HEK293 (cell line): ENCODE measurements at regions not wholly inside any gene's neighbourhood (a gene's known extent, or its start where the extent isn't known, plus 50 kb on each side); places are given as distances from the start of the nearest gene placed in this dataset.

ENCODE experiments used
- CTCF ChIP-seq: fragments of 450-650 bp; formaldehyde crosslinking; IDR thresholded peaks from 2 replicates; pipeline ENCODE4 v1.5.1; 2016; ENCODE audit warnings: missing biosample characterization, missing genetic modification characterization
- KLF10 ChIP-seq: fragments of 450-650 bp; IDR thresholded peaks from 2 replicates; pipeline ENCODE4 v1.5.1; 2018; ENCODE audit warnings: missing biosample characterization, mild to moderate bottlenecking, missing genetic modification characterization
- SP2 ChIP-seq: fragments of 450-650 bp; formaldehyde crosslinking; IDR thresholded peaks from 2 replicates; pipeline ENCODE4 v1.5.1; 2016; ENCODE audit warnings: missing biosample characterization, missing genetic modification characterization
- ZNF311 ChIP-seq: fragments of 450-650 bp; formaldehyde crosslinking; IDR thresholded peaks from 2 replicates; pipeline ENCODE4 v1.5.1; 2017; ENCODE audit warnings: missing biosample characterization, missing genetic modification characterization, borderline replicate concordance

GRCh38 chr19:42660353-42660752 lies 65.6 kb upstream of the CEACAM8 start:
- TF ChIP-seq CTCF (tag by site-specific recombination) (no peak), ZNF311 (no peak), SP2 (tag by site-specific recombination) (no peak), KLF10 (tag by site-specific recombination) (no peak)
